ENCODE measurements at regions not wholly inside any gene's neighbourhood (a gene's known extent, or its start where the extent isn't known, plus 50 kb on each side); places are given as distances from the start of the nearest gene placed in this dataset.

DNA sequence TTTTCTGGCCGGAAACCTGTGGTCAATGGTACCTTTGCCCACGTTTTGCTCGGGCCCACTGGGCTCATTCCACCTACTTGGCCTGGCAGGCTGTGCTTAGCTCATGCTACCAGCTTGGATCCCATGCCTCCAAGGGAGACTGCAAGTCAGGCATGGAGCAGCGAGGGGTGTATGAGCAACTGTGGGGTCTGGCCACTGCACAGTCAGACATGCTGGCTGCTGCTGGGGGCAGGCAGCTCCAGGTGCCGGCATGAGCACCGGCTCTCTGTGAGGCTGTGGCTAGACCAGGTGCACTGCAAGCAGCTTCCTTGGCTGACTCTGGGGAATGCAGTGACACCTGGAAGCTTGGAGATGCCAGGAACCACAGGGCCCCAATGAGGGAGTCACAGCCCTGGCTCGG lies 161.1 kb upstream of the DUSP10 start:
- DNase-seq: no peak

GRCh38 chr1:221900678-221901077 lies 158.8 kb upstream of the DUSP10 start:
- DNase-seq: no peak

DNA sequence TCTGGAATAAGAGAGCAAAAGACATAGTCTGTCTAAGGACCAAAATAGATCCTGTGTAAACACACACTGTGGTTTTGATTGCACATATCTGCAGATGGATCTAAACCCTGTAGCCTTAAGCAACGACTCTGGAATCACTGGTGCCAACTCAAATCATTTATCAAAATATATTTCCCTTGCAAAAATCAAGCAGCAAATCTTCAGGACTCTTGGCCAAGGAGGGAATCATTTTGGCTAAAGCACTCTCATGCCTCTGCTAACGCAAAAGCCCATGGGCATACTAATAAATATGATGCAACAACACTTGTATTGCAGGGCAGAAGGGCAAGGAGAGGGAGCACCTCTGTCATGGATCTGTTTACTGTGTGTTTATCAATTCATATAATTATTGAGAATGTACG lies 155.4 kb upstream of the DUSP10 start:
- peak; percentile 12 to 32 for DNase-seq

DNA sequence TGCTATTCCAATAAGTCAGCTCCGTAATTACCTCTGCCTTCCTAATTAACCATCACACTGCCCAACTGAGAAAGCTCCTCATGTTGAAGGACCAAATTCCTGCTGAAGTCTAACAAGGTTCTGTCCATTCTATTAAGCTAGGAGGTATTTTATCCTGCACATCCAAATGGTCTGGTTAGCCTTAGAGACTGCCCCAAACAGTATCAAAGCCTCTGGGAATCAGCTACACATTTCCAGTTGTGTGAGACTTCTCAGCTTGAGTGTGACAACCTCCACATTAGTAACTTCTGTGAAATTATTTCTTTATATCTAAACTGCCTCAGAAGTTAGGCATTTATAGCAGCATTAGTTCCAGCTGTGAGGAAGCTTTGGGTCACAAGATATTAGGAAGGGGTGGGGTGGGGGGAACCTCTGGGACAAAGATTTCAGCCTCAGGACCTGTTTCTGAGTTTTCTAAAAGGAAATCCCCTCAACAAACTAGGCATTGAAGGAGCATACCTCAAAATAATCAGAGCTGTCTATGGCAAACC lies 150.5 kb upstream of the DUSP10 start:
- DNase-seq: no peak

DNA sequence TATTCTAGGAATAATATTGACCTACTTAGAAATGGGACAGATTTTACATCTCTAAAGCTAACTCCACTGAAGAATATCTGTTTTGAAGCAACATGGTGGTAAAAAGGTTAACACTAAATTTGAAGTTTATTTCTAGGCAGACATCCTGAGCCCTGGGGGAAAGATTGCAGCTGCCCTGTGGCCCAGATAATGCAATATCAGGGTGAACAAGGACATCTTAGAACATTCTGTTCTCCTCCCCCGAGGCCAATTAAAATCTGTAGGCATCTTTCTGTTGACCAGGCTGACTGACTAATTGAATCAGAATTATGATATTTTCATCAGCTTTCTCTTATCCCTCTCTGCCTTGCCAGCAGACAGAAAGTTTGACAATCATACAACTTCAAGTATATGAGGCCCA lies 149.8 kb upstream of the DUSP10 start:
- DNase-seq: no peak

DNA sequence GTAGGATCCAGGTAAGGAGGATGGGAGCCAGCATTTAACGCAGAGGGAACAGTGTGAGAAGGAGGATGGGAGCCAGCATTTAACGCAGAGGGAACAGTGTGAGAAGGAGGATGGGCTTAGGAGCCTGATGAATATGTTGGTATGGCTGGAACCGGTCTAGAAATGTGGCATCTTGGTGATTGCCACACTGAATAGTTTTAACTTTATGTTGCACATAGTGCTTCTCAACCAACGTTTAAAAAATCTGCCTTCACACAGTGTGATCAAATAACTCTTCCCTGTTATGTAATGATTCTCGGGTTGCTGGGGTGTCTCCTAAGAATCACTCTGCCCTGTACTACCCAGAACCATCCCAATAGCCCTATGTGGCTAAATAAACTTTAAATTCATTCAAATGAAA lies 146.9 kb upstream of the DUSP10 start:
- no peak for DNase-seq

DNA sequence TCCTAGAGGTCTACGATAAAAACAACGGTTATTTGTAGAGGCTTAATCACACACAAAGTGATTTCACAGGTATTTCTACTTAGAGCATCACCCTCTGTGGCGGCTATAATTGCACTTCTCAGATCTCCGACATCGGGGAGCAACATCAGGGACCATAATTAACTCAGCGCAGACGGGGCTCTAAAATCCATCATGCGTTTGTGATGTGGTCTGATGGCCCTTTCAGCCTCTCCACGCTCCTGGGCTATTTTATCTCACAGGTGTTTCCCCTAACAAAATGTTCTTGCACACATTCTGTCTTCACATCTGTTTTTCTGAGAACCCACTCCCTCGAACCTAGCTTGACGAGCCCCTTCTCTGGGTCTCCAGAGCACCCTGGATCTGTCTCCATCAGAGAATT lies 146.3 kb upstream of the DUSP10 start:
- no peak for DNase-seq

- DNase-seq: no peak
Measured at GRCh38 chr1:221887758-221888157, 145.9 kb upstream of the DUSP10 start.

GRCh38 chr1:221887415-221887746 lies 145.5 kb upstream of the DUSP10 start:
- DNase-seq: no peak

DNA sequence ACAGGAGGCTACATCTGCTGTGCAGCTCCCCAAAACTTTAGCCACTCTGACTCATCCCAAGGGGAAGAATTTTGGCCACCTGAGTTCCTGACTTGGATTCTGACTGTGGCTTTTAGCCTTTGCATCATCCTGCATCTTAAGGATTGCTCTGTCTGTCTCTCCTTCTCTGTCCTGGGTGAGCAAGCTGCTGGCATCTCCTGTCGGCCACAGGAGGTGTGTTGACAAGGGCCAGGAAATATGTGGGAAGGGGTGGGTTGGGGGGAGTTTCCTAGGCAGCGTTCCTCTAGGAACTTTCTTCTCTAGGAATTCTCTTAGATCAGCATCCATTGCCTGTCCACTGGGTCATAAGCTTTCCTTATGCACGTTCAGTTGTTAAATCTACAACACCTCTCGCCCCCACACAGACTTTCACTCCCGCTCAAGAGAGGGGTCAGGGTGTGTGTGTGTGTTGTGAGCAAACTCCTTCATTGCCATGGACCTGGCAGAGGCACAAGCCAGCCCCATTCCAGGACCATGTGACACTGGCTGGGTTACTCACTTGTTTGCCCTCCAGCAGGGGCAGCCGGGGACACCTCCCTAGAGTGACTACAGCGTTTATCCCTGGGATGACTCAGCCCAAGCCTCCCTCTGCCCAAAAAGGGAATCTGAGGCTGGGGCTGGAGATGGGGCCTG lies 145.0 kb upstream of the DUSP10 start:
- no peak for DNase-seq

DNA sequence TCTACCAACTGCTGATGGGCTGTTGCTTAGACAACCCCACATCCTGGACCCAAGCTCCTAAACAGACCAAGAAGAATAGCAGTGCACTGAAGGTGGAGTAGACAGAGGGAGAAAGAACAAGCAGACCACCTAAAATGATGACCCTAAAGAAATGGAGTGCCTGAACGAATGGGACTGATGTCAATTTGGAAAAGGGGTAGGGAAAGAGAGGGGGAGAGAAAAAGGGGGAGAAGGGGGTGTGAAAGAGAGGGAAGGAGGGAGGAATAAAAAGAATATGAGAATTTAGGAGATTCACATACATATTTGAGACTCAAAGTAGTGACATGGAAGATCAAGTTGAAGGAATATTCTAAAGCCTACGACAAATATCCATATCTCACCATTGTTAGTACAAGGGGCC lies 144.4 kb upstream of the DUSP10 start:
- no peak for DNase-seq

DNA sequence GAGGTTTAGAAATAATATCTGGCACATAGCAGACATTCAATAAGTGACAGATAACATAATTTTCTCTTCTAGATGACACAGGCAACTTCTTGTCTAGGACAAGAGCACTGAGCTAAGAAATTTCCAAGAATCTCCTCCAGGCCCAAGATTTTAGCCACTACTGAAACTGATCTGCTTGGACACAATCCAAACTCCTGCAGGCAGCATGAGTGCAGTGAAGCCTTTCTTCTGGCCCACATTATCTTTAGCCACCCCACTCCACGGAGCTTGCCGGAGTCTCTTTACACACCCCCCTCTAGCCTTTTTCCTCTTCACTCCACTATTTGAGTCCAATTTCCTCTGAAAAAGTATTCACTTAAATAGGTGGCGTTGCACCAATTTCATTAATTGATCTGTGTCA lies 142.9 kb upstream of the DUSP10 start:
- no peak for DNase-seq

GRCh38 chr1:221881805-221882581 lies 140.1 kb upstream of the DUSP10 start:
- no peak for DNase-seq

GRCh38 chr1:221880182-221880581 lies 138.3 kb upstream of the DUSP10 start:
- no peak for DNase-seq

DNA sequence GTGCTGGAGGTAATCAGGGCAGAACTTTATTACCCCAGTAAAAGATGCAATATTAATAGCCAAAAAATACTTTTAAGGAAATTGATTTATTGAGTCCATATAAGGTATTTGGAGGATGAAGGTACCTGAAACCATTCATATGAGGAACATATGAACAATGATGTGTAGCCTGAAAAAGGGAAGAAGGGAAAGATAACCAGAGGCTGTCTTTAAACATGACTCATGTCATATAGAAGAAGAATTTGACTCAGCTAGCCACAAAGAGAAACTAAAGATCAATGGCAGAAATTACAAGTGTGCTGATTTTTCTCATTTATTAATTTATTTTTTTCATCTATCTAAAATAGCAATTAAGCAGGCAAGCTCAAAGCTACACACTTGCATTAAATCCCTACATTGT lies 136.2 kb upstream of the DUSP10 start:
- no peak for DNase-seq

- no peak for DNase-seq
Measured at GRCh38 chr1:221877311-221877710, 135.4 kb upstream of the DUSP10 start.

GRCh38 chr1:221875004-221875330 lies 133.1 kb upstream of the DUSP10 start:
- no peak for DNase-seq

DNA sequence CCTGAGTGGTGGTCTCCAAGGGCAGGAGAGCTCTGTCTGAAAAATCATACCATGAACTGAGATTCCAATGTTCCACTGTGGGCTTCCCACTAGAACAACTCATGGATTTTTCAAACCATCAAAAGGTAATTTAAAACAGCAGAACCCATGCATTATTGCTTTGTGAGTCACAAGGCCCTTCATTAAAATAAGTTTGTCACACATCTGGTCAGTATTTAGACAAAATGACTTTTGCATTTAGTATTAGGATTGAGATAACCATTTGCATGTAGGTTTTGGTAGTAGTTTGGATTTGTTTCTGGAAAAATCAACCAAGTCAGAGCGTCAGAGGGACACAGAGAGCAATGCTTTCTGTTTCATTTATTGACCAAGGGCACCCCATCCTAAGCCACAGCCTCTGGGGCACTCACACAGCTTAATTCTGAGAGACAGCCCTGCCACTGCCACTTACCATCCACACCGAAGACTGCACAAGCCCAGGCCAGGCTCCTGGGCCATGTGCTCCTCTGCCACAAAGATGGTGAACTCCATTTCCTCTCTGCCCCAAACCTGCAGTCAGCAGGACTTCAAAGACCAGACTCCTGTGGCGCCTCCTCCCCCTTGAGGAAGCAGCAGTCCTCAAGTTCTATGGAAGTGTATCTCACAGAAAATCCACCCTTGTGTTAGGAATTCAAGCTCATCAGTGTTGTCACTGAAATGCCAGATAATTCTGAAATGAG lies 132.6 kb upstream of the DUSP10 start:
- DNase-seq: no peak

DNA sequence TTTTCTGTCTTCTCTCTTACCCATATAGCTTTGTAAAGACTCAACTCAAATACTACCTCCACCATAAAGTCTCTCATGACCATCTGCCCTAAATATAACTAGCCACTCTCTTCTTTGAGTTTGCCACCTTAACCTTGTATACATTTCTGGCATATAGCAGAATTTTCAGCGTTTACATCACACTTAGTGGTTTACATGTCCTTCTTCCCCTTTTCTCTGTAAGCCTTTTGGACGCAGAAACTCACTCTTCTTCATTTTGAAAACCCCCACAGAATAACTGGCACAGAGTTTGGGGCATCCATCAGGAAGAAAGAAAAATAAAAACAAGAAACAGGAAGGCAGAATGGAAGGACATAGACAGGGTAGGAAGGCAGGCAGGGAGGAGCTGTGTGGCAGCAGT lies 131.8 kb upstream of the DUSP10 start:
- no peak for DNase-seq

- no peak for DNase-seq
Measured at GRCh38 chr1:221871056-221871455, 129.2 kb upstream of the DUSP10 start.

GRCh38 chr1:221869779-221870178 lies 127.9 kb upstream of the DUSP10 start:
- no peak for DNase-seq

GRCh38 chr1:221868593-221869303 lies 126.9 kb upstream of the DUSP10 start:
- peak in 1 of 2 experiments; percentile 12 for DNase-seq

DNA sequence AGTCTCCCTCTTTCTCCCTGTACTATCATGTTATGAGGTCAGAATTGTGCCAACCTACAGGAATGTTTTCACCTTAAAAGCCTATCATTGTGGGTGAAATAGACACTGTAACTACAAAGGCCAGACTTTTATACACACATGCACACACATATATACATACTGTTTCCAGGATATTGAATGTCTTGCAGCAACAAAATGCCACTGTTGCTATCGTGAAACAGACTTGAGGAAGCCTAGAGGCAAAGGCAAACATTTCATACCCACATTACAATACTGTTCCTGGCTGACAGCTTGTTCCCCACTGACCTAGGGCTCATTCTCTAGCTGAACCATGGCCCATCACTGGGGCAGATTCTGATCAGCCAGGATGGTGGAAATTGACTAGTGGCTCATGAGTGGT lies 125.1 kb upstream of the DUSP10 start:
- no peak for DNase-seq
